Epithelial cell of esophagus (primary cell): ENCODE measurements at regions not wholly inside any gene's neighbourhood (a gene's known extent, or its start where the extent isn't known, plus 50 kb on each side); places are given as distances from the start of the nearest gene placed in this dataset.

Experiments used
- DNase-seq: peaks from one replicate; pipeline ENCODE4 v3.0.0; 2010; ENCODE audit warnings: low read depth
- H3K4me3 ChIP-seq: 2 replicates; pipeline ENCODE4 v1.5.1; 2011; ENCODE audit warnings: mild to moderate bottlenecking, low read length, control low read depth
- TF ChIP-seq, protein P1 (sequence below): IDR thresholded peaks from 2 replicates; pipeline ENCODE4 v1.5.1; 2011; ENCODE audit warnings: low read depth, mild to moderate bottlenecking, low read length, control low read depth, inconsistent platforms; ENCODE audit not compliant: insufficient read depth; ENCODE audit errors: missing control alignments

GRCh38 chr1:191140038-191140437 is 662.4 kb upstream of the BRINP3 start:
- H3K4me3 ChIP-seq = no peak overlapping the region
- DNase-seq = no peak
- TF ChIP-seq, protein P1, sequence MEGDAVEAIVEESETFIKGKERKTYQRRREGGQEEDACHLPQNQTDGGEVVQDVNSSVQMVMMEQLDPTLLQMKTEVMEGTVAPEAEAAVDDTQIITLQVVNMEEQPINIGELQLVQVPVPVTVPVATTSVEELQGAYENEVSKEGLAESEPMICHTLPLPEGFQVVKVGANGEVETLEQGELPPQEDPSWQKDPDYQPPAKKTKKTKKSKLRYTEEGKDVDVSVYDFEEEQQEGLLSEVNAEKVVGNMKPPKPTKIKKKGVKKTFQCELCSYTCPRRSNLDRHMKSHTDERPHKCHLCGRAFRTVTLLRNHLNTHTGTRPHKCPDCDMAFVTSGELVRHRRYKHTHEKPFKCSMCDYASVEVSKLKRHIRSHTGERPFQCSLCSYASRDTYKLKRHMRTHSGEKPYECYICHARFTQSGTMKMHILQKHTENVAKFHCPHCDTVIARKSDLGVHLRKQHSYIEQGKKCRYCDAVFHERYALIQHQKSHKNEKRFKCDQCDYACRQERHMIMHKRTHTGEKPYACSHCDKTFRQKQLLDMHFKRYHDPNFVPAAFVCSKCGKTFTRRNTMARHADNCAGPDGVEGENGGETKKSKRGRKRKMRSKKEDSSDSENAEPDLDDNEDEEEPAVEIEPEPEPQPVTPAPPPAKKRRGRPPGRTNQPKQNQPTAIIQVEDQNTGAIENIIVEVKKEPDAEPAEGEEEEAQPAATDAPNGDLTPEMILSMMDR = no peak

DNA sequence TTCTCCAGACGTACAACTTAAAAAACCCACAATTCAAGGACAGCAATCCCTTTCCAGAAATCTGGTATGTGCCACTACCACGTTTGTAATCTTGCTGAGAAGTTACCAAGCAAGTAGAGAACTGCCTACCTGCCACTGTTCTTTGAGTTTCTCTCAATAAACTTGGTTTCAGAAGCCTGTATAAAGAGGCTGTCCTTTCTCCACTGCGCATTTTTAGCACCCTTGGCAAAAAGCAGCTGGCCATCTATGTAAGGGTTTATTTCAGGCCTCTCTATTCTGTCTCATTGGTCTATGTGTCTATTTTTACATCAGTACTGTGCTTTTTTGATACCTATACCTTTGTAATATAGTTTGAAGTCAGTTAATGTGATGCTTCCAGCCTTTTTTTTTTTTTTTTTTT is 665.1 kb upstream of the BRINP3 start:
- DNase-seq = no peak
- TF ChIP-seq, protein P1 = no peak
- no peak overlapping the region for H3K4me3 ChIP-seq

DNA sequence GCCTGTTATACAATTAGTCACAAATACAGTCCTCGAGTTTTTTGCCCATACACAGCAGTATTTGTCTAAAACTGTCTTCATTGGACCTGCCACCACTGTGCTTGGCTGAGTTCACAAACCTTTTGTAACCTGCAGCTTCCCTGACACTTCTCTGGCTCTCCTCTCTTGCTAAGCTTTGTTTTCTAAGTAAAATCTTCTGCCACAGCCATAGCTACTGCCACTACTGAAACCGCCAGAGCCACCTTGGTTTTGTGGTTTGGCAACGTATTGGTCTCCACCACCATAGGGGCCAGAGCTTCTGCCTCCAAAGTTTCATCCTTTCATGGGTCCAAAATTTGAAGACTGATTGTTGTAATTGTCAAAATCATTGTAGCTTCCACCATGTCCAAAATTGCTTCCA is 668.2 kb upstream of the BRINP3 start:
- no peak for DNase-seq
- no peak overlapping the region for H3K4me3 ChIP-seq
- TF ChIP-seq, protein P1 = no peak

DNA sequence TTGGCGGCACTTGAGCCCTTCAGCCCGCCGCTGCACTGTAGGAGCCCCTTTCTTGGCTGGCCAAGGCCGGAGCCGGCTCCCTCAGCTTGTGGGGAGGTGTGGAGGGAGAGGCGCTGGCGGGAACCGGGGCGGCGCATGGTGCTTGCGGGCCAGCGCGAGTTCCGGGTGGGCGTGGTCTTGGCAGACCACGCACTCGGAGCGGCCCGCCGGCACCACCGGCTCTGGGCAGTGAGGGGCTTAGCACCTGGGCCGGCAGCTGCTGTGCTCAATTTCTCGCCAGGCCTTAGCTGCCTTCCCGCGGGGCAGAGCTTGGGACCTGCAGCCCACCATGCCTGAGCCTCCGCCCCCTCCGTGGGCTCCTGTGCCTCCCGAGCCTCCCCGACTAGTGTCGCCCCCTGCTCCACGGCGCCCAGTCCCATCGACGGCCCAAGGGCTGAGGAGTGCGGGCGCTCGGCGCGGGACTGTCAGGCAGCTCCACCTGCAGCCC is 673.7 kb upstream of the BRINP3 start:
- no peak overlapping the region for H3K4me3 ChIP-seq
- no peak for DNase-seq
- TF ChIP-seq, protein P1 = no peak

GRCh38 chr1:191152776-191153175 is 675.1 kb upstream of the BRINP3 start:
- TF ChIP-seq, protein P1 = no peak
- no peak overlapping the region for H3K4me3 ChIP-seq
- DNase-seq = no peak

GRCh38 chr1:191155178-191155577 is 677.5 kb upstream of the BRINP3 start:
- DNase-seq = no peak
- TF ChIP-seq, protein P1 = no peak

GRCh38 chr1:191160837-191161236 is 683.2 kb upstream of the BRINP3 start:
- H3K4me3 ChIP-seq = no peak overlapping the region
- DNase-seq = no peak
- TF ChIP-seq, protein P1 = no peak

More at GRCh38 chr1:191155178-191155577, 677.5 kb upstream of the BRINP3 start:
- no peak overlapping the region for H3K4me3 ChIP-seq
